ENCODE measurements at regions not wholly inside any gene's neighbourhood (a gene's known extent, or its start where the extent isn't known, plus 50 kb on each side); places are given as distances from the start of the nearest gene placed in this dataset.

- TF ChIP-seq CTCF (IDR thresholded peaks at IDR 0.05) (no peak), EP300 (IDR thresholded peaks at IDR 0.05) (no peak), POLR2A (IDR thresholded peaks at IDR 0.05) (no peak)
Measured at GRCh38 chr1:218850367-218850766, 323.3 kb upstream of the LYPLAL1 start.

All from ovary (tissue), 3 donors.